Epithelial cell of prostate (primary cell): ENCODE measurements at regions not wholly inside any gene's neighbourhood (a gene's known extent, or its start where the extent isn't known, plus 50 kb on each side); places are given as distances from the start of the nearest gene placed in this dataset.

Experiments
- DNase-seq: peaks from one replicate; pipeline ENCODE4 v3.0.0-alpha.2; 2011; ENCODE audit warnings: low read depth, low spot score
- H3K27ac ChIP-seq: fragments of 450-650 bp; 2 replicates; pipeline ENCODE4 v1.5.1; 2017; ENCODE audit warnings: mild to moderate bottlenecking

DNA sequence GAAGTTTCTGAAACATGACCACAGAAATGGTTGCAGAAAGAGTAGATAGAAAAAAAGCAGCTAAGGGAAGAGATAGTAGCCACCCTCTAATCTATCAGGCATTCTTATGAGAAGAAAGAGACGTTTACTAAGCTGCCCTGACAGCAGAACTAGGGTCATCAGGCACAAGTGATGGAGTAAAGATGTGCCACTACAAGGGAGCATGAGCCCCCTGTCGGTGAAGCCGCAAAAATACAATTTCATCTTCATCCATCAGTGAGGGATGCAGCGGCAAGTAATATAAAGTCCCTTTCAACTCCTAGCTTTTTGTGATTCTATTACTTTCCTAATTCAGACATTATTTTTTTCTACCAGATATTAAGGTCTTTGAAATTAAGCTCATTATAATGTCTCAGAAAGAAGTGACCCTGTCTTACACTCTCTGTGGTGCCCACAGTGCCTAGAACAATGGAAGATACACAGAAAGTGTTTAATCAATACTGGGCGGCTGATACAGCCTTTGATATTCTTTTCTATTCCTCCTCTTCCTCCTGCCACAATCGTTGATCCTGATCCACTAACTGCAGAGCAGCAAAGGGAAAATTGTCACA lies 651.6 kb downstream of the NTRK3 start:
- no peak overlapping the region for H3K27ac ChIP-seq
- no peak for DNase-seq

DNA sequence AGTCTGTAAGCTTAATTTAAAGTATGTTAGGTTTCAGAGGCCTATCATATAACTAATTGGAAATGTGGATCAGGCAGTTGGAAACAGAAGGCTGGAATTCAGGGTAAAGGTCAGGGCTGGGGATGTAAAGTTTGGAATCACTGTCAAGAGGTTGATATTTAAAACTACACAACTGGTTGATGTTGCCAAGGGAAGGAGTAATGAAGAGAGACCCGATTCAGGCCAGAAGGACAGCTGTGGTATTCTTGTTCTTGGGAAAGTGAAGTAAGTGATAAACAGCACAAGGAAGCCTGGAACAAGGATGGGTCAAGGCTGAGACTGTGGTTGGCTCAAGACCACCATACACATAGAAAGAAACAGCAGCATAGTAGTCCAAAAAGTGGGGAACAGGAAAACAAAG lies 654.2 kb downstream of the NTRK3 start:
- no peak overlapping the region for H3K27ac ChIP-seq
- DNase-seq, result no peak

DNA sequence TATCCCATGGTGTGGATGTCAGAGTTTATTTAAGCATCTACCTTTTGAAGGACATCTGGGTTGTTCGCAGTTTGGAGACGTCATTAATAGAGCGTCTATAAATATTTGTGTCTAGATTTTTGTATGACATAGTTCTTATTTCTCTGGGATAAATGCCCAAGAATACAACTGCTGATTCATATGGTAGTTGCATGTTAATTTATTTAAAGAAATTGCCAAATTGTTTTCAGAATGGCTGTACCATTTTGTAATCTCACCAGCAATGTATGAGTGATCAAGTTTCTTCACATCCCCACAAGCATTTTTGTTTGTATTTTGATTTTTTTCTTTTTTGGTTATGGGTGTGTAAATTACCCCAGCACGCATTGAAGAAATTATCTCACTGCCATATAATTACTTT lies 656.9 kb downstream of the NTRK3 start:
- DNase-seq, result no peak

DNA sequence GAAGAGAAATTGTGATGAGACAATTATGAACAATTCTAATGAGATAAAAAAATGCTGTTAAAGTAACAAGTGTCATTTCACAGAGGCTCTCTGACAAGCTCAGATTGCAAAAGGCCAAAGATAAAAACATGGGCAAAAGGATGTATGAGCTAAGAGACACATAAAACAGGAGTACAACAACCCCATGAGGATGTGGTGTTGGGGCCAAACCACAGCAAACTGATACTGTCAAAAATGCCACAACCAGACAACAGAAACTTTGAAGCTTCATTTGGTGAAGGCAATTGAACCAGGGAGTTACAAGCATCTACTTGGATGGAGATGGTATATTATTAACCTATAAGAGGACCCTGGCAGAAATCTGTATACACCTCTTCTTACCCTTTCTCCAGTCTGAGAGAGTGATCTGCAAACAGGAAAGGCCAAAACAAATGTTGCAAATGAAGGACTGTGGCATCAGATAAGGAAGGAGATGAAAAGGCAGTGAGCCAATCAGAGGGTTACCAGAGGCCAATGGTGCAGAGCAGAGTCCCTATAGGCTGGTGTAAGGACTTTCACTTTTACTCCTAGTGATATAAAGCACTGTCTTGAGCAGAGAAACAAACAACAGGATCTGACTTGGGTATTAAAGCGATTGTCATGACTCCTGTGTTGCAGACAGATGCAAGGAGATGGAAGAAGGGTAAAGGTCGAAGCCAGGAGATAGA lies 659.0 kb downstream of the NTRK3 start:
- DNase-seq, result no peak
- no peak overlapping the region for H3K27ac ChIP-seq

More for the DNA sequence above, 656.9 kb downstream of the NTRK3 start:
- H3K27ac ChIP-seq, result no peak overlapping the region

DNA sequence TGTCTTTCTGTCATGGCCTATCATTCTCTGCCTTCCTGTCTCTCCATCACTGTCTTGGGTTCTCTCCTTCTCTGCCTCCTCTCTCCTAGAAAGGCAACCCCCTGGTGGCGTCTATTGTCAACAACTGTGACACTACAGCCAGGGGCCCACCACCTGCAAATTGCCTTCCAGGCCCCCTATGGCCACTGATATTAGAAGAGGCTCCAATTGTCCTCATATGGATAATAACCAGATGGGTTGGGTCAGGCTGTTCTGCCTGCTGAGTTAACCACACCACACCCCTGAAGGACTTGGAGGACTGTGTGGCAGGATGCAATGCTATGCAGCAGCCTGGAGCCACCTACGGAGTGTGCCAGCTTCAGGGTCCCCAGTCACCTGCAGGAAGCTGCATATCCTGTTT lies 665.0 kb downstream of the NTRK3 start:
- DNase-seq, result no peak

DNA sequence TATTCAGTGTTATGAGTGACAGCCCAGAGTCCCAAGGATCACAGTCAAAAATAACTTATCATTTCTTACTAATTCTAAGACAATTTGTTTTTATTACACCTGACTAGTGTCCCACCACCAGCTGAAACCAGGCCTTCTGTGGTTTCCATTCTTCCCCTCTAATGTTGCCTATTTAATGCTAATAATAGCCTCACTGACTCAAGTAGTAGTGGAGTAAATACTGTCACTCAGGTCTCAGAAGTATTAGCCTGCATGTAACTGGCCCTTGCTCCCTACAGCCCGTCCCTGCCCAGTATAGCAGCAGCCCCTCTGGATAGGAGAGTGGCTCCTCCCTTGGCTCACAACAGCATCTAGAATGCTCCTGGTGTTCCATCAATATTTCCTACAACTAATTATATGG lies 665.5 kb downstream of the NTRK3 start:
- no peak for DNase-seq
- H3K27ac ChIP-seq, result no peak overlapping the region

More for the DNA sequence above, 665.0 kb downstream of the NTRK3 start:
- H3K27ac ChIP-seq, result no peak overlapping the region

DNA sequence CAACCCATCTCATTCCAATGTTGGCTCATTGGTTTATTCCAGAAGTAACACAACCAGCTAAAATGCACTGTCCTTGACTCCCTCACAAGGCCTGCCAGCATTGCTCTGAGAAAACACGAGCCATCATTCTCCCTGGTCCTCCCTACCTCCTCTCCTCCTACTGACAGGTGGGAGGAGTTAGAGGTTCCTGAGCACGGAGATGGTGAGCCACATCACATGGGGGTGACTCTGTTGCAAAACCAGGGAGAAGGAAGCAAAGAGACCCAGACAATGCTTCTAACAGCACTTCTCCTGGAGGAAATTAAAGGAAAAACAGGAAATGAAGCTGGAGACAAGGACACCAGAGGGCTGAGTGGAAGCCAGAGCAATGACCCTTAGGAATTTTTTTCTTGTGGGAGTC lies 667.4 kb downstream of the NTRK3 start:
- DNase-seq, result no peak
- H3K27ac ChIP-seq, result no peak overlapping the region

DNA sequence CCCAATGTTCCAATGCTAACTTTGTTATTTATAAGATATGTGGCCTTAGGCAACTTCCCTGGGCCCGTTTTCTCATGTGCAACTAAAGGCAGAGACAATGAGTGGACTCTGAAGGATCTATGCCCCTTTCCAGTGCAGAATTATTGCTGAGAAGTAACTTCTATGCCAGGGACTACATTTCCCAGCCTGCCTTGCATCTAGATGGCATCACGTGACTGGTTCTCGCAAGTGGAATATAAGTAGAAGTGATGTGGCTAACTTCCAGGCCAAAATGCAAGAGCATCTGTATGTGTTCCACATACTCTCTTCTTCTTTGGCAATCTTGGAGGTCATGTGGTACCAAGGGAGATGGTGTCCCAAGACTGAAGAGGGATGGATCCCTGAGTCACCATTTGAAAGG lies 674.4 kb downstream of the NTRK3 start:
- no peak overlapping the region for H3K27ac ChIP-seq
- DNase-seq, result no peak

DNA sequence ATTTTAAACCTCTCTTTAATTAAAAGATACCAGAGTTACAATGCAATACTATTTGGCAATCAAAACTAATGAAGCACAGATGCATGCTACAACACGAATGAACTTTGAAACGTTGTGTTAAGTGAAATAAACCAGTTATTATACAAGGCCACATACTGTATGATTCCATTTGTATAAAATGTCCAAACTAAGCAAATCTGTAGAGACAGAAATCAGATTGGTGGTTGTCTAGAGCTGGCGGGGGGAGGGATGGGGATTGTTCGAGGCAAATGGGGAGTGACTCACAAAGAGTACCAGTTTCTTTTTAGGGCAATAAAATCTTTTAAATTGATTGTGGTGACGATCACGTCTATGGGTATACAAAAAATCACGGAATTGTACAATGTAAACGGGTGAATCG lies 677.0 kb downstream of the NTRK3 start:
- DNase-seq, result peak; percentile 75
- H3K27ac ChIP-seq, result peak overlapping the region; percentile 16

DNA sequence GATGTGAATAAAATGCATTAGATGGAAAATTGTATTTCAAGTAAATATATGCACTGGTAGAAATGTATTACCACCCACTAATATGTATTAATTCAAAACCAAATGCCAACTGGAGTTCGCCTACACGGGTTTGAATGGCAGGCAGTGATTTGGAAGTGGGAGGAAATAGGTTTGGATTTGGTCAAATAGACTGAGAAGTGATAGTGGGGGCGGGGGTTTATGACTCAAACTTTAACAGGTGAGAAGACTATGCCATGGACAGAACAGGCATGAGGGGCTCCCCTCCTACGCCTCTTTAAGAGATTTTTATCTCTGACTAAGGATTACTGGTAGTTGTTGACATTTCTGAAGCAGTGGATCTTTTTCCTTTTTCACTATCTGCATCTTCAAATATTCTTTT lies 677.8 kb downstream of the NTRK3 start:
- H3K27ac ChIP-seq, result peak overlapping the region; percentile 16
- DNase-seq, result no peak

DNA sequence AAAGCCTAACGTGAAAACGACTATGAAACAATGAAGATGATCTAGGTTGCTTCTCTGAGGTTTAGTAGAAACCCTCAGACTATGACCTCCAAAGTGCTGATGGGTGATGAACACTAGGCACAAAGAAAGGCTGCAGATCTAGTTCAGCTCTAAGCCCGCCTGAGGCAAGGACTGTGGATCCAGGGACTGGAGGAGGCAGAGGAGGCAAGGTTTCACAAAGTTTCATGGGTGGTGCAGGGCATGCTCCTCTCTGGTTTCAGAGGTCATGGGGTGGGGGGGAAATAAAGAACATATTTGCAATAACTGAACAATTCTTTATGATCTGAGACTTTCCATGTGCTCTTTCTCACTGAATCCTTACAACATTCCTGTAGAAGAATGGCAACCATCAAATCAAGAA lies 679.2 kb downstream of the NTRK3 start:
- no peak for DNase-seq

DNA sequence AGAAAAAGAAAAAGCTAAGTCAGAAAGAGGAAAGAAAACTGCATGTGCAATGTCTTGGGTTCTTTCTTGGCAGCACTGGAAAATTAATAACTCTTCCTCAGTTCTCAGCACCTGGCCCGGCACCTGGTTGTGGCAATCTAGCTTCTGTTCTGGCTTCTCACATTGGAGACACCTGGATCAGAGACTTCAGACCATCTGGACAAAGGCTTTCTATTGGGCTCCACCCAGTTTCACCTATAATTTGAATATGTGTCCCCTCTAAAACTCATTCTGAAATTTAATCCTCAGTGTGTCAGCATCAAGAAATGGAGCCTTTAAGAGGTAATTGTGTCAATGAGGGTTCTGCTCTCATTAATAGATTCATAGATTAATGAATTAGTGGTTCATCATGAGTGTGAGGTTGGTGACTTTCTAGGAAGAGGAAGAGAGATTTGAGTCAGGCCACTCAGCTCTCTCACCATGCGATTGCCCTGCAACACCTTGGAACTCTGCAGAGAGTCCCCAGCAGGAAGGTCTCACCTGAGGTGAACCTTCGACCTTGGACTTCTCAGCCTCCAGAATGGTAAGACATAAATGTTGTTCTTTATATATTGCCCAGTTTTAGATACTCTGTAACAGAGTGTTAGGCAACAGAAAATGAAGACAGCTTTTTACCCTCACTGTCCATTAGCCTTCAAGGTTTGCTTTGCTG lies 679.9 kb downstream of the NTRK3 start:
- H3K27ac ChIP-seq, result no peak overlapping the region
- no peak for DNase-seq

More for the DNA sequence above, 679.2 kb downstream of the NTRK3 start:
- no peak overlapping the region for H3K27ac ChIP-seq

DNA sequence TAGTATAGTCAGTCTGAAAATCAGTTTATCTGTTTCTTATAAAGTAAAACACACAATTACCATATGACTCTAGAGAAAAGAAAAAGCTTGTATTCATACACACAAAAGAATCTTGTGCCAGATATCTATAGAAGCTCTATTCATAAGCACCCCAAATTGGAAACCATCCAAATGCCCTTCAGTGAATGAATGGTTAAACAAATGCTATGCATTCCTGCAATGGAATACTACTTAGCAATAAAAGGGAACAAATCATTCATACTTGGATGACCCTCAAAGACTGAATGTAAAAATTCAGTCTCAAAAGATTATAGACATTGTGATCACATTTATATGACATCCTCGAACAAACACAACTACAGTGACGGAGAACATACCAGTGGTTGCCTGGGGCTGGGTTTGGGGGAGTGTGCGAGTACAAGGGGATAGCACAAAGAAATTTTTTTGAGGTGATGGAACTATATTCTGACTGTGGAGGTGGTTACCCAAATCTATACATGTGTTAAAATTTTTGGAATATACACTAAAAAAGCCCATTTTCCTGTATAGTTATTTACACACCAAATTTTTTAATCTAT lies 680.6 kb downstream of the NTRK3 start:
- H3K27ac ChIP-seq, result no peak overlapping the region
- DNase-seq, result no peak

DNA sequence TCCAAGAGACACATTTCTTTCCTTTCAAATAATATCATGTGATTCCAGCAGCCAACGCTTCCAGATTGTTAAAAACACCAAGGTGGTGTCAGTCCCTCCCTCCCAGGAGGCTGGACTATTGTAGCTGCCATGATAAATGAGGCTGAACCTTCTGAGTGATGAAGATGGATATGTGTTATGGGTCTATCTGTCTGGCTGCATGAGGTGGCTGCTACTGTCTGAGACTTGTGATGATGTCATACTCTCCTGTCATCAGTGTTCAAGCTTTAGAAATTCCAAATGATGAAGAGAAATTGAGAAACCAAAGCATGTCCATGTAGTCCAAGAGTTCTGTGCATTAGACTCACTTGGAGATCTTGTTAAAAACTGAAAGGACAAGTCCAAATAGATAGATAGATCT lies 683.0 kb downstream of the NTRK3 start:
- no peak for DNase-seq

DNA sequence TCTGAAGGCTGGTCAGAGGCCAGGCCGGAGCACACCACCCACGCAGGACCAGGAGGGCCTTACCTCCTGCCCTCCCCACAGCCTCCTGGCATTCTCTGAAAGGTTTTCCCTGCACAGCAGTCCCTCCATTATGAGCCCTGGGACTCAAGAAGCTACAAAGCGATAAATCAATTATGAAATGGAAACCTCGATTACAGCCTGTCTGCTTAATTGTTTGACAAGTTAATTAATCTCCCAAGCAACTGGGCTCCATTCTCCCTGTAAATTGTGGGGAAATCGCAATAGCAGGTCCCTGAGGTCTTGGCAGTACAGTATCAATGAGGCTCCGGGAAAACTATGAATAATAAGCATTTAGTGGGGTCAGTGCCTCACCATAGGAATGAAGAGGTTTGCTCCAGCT lies 683.5 kb downstream of the NTRK3 start:
- H3K27ac ChIP-seq, result no peak overlapping the region
- DNase-seq, result no peak

More for the DNA sequence above, 683.0 kb downstream of the NTRK3 start:
- no peak overlapping the region for H3K27ac ChIP-seq

DNA sequence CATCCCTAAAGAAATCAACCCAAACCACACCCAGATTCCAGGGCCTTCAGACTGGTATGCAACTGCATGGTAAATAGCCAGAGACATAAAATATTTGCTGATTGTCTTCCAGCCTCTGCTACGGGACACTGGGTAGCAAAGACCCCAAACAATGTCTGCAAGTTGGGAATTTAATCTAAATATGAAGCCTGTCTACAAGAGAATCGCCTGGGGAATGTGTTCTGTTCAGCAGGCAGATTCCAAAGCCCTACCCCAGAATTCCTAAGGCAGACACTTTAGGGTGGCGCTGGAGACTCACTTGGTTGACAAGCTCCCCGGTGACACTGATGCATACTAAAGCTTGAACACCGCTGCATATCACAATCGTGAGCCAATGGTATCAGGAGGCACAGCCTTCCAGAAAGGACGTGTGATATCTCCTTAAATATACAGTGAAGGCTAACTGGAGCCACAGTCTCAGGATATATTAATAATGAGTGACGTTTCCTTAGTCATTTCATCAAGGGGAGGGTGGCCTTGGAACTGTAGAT lies 684.1 kb downstream of the NTRK3 start:
- DNase-seq, result no peak
- no peak overlapping the region for H3K27ac ChIP-seq

DNA sequence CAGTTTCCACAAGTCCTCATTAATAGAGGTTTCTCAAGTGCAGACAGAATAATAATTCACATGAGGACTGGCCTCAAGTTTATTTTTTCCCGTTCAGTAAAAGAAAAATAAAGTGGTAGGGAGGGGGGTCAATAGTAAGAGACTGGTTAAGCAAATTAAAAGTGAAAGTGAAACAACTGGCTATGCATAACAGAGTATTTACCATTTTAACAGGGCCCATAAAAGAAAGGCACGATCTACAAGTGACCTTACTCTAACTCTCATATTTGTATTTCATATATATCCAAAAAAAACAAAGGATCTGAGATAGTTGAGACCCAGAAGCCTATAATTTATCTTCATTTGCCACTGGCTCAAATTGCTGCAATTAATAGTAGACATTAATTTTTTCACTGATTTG lies 686.3 kb downstream of the NTRK3 start:
- no peak overlapping the region for H3K27ac ChIP-seq
- DNase-seq, result no peak

DNA sequence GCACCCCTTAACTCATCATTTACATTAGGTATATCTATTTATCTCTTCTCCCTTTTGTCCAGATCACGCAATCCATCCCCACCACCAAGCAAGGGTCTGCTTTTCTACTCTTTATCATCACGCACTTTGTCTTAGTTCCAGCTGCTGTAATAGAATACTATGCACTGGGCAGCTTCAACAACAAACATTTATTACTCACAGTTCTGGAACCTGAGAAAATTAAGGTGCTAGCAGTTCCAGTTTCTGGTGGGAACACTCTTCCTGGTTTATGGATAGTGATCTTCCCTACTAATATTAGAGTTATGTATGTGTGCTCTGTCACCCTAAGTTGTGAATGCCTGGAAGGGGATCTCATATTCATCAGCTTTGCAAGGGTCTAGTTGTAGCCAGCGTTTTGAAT lies 687.0 kb downstream of the NTRK3 start:
- no peak overlapping the region for H3K27ac ChIP-seq
- DNase-seq, result no peak

DNA sequence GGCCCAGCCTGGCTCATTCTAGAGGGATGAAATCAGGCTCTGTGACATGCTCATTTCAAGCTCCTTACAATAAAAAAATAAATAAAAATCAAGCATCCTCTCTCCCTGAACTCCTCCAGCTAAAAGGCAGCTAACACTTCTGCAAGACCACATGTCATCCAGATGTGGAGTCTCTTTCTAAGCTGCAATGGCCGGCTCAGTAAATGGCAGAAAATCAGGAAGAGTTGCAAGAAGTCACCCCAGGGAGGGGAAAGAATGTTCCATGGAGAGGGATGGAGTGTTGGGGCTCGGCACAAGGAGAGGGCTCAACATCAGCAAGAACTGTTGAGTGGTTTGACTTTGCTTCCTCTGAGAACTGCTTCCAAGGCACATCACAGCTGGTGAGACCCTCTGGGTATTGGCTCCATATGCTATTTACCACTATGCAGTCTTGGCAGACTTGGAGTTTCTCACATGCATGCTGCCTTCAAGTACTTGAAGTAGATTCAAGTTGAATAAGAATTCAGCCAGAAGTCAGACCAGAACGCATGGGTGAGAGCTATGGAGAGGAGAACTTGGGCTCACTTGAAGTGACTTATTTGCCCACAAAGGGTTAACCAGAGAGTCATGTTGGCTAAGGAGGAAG lies 689.0 kb downstream of the NTRK3 start:
- DNase-seq, result no peak
- H3K27ac ChIP-seq, result no peak overlapping the region

DNA sequence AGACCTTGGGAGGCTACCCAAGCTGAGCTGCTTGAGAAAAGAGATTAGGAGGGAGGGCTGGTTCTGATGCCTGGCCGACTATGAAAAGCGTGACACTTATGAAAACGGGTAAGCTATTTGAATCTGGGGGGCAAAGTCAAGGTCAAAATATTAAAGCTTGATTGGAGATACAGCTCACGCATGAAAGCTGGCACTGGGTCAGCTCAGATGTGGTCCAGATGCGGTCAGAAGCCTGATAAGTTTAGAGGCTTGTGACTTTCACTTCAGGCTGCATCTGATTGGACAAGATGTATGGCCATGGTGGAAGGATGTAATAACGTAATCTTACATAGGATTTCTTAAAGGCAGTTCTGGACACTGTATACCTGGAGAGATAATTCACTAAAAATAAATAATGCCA lies 690.3 kb downstream of the NTRK3 start:
- H3K27ac ChIP-seq, result no peak overlapping the region
- no peak for DNase-seq

DNA sequence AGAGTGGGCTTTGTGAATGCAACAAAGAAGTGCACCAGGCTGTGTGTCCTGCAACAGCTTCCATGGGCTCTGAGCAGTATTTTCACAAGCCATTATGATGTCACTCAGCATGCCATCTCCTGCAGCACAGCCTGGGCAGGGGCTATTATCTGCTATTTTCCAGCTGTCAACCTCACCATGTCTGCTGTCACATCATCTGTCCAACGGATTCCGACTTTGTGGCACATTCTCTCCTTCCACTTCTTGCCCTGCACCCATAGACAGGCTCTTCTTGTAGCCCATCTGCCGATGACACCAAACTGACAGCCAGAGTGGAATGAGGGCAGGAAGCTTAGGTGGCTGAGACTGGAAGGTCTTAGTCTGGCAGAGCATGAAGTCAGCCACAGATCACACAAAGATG lies 691.9 kb downstream of the NTRK3 start:
- no peak overlapping the region for H3K27ac ChIP-seq
- no peak for DNase-seq
